OCI-LY1 (cell line): ENCODE measurements at regions not wholly inside any gene's neighbourhood (a gene's known extent, or its start where the extent isn't known, plus 50 kb on each side); places are given as distances from the start of the nearest gene placed in this dataset.

Experiments used
- H2AFZ ChIP-seq: fragments of 200-600 bp; sonication (generic), shearing (Covaris generic); 2 replicates; pipeline ENCODE4 v1.6.0; 2014; ENCODE audit warnings: antibody characterized with exemption, mild to moderate bottlenecking, low read length
- H3F3A ChIP-seq: fragments of 200-600 bp; sonication (generic), shearing (Covaris generic); 2 replicates; pipeline ENCODE4 v1.6.0; 2014; ENCODE audit warnings: mild to moderate bottlenecking, antibody characterized with exemption, low read length, moderate library complexity; ENCODE audit not compliant: insufficient read depth
- H3K27ac ChIP-seq: fragments of 200-600 bp; sonication (generic); 2 replicates; pipeline ENCODE4 v1.5.1; 2014; ENCODE audit warnings: low read length, mixed run types, mild to moderate bottlenecking, low read depth; ENCODE audit not compliant: poor library complexity, severe bottlenecking
- H3K27me3 ChIP-seq: fragments of 200-600 bp; sonication (generic); 2 replicates; pipeline ENCODE4 v1.6.0; 2014; ENCODE audit warnings: antibody characterized with exemption, mild to moderate bottlenecking, low read length, moderate library complexity; ENCODE audit not compliant: insufficient read depth
- H3K36me3 ChIP-seq: fragments of 200-600 bp; sonication (generic); 2 replicates; pipeline ENCODE4 v1.6.1; 2014; ENCODE audit warnings: mild to moderate bottlenecking, antibody characterized with exemption, low read length, moderate library complexity, mixed read lengths; ENCODE audit not compliant: insufficient read depth
- H3K4me1 ChIP-seq: fragments of 200-600 bp; sonication (generic); 2 replicates; pipeline ENCODE4 v1.5.1; 2014; ENCODE audit warnings: mild to moderate bottlenecking, low read length, moderate library complexity; ENCODE audit not compliant: insufficient read depth, severe bottlenecking
- H3K4me2 ChIP-seq: fragments of 200-600 bp; sonication (generic), shearing (Covaris generic); 2 replicates; pipeline ENCODE4 v1.6.1; 2014; ENCODE audit warnings: low read length
- H3K4me3 ChIP-seq: fragments of 200-600 bp; sonication (generic); 2 replicates; pipeline ENCODE4 v1.5.1; 2014; ENCODE audit warnings: low read length, low read depth, mild to moderate bottlenecking, mixed read lengths; ENCODE audit not compliant: poor library complexity, severe bottlenecking
- H3K79me2 ChIP-seq: fragments of 200-600 bp; shearing (Covaris generic); 2 replicates; pipeline ENCODE4 v1.6.1; 2016; ENCODE audit warnings: mixed run types, low read length, mixed read lengths; ENCODE audit not compliant: insufficient read depth
- H3K9ac ChIP-seq: fragments of 200-600 bp; sonication (generic), shearing (Covaris generic); 2 replicates; pipeline ENCODE4 v1.6.1; 2014; ENCODE audit warnings: mild to moderate bottlenecking, low read length, mixed read lengths
- H3K9me2 ChIP-seq: fragments of 200-600 bp; sonication (generic), shearing (Covaris generic); 2 replicates; pipeline ENCODE4 v1.6.1; 2014; ENCODE audit warnings: low read depth, mild to moderate bottlenecking, low read length, mixed read lengths
- H3K9me3 ChIP-seq: fragments of 200-600 bp; shearing (Covaris generic); 2 replicates; pipeline ENCODE4 v1.6.1; 2014; ENCODE audit warnings: low read length, mixed read lengths
- H4K20me1 ChIP-seq: fragments of 200-600 bp; sonication (generic), shearing (Covaris generic); 2 replicates; pipeline ENCODE4 v1.6.0; 2016; ENCODE audit warnings: mild to moderate bottlenecking, low read length; ENCODE audit not compliant: insufficient read depth
- CTCF ChIP-seq: fragments of 200-600 bp; sonication (generic), shearing (Covaris generic); IDR thresholded peaks from 2 replicates; pipeline ENCODE4 v1.5.1; 2017; ENCODE audit warnings: mild to moderate bottlenecking, antibody characterized with exemption, low read length, moderate library complexity, mixed read lengths
- EZH2 ChIP-seq: fragments of 200-600 bp; sonication (generic), shearing (Covaris generic); IDR thresholded peaks from 2 replicates; pipeline ENCODE4 v1.8.0; 2017; ENCODE audit warnings: borderline replicate concordance, mixed run types, mild to moderate bottlenecking, antibody characterized with exemption, low read length, moderate library complexity, mixed read lengths

- Histone ChIP-seq H3K27me3 (no peaks in the 10 kb centered on the region), H4K20me1 (no peaks in the 10 kb centered on the region), H3K36me3 (no peaks in the 10 kb centered on the region), H3K27ac (peak overlapping the region; percentile 91), H3K9me3 (0 out of 2 replicates have a peak, but pooled peaks cover 2% of the 10 kb centered on the region), H3K9me2 (no peaks in the 10 kb centered on the region), H3K4me3 (no peak overlapping the region), H3K4me1 (peaks cover 17% of the 10 kb centered on the region), H3K79me2 (no peaks in the 10 kb centered on the region), H3K9ac (no peak overlapping the region), H3F3A (no peaks in the 10 kb centered on the region), H3K4me2 (peak overlapping the region; percentile 24; the same call in 1 of the 2 replicates), H2AFZ (no peak overlapping the region)
- no peak for TF ChIP-seq CTCF
- TF ChIP-seq EZH2 = no peak
Measured at GRCh38 chr2:186399082-186399644, 86.9 kb upstream of the ZC3H15 start.

GRCh38 chr2:186405842-186406241, 80.2 kb upstream of the ZC3H15 start:
- no peaks in the 10 kb centered on the region for H3K79me2 ChIP-seq
- no peaks in the 10 kb centered on the region for H3K9me2 ChIP-seq
- no peaks in the 10 kb centered on the region for H3F3A ChIP-seq
- no peak overlapping the region for H3K9ac ChIP-seq
- H2AFZ ChIP-seq = no peak overlapping the region
- H3K9me3 ChIP-seq = 0 out of 2 replicates have a peak, but pooled peaks cover 2% of the 10 kb centered on the region
- no peaks in the 10 kb centered on the region for H3K36me3 ChIP-seq
- no peak for TF ChIP-seq EZH2
- TF ChIP-seq CTCF = no peak
- H3K4me3 ChIP-seq = no peak overlapping the region
- no peak overlapping the region for H3K4me2 ChIP-seq
- H3K27ac ChIP-seq = no peak overlapping the region
- H4K20me1 ChIP-seq = no peaks in the 10 kb centered on the region
- H3K27me3 ChIP-seq = no peaks in the 10 kb centered on the region
- no peaks in the 10 kb centered on the region for H3K4me1 ChIP-seq

- H3K4me3 ChIP-seq = no peak overlapping the region
- no peak overlapping the region for H3K27ac ChIP-seq
- no peaks in the 10 kb centered on the region for H3K36me3 ChIP-seq
- H3K4me2 ChIP-seq = no peak overlapping the region
- H3K9me2 ChIP-seq = no peaks in the 10 kb centered on the region
- no peaks in the 10 kb centered on the region for H3F3A ChIP-seq
- H3K9ac ChIP-seq = no peak overlapping the region
- H3K79me2 ChIP-seq = no peaks in the 10 kb centered on the region
- no peaks in the 10 kb centered on the region for H4K20me1 ChIP-seq
- no peaks in the 10 kb centered on the region for H3K27me3 ChIP-seq
- no peak overlapping the region for H2AFZ ChIP-seq
- TF ChIP-seq EZH2 (no peak), CTCF (no peak)
- no peaks in the 10 kb centered on the region for H3K4me1 ChIP-seq
- 0 out of 2 replicates have a peak, but pooled peaks cover 2% of the 10 kb centered on the region for H3K9me3 ChIP-seq
Measured at GRCh38 chr2:186407611-186408010, 78.4 kb upstream of the ZC3H15 start.
